MM.1S (cell line): ENCODE measurements at regions not wholly inside any gene's neighbourhood (a gene's known extent, or its start where the extent isn't known, plus 50 kb on each side); places are given as distances from the start of the nearest gene placed in this dataset.

ENCODE experiments used
- DNase-seq: peaks from one replicate; pipeline ENCODE4 v3.0.0-alpha.2; 2015
- H2AFZ ChIP-seq: fragments of 300-600 bp; sonication (generic); 2 replicates; pipeline ENCODE4 v1.6.0; 2016; ENCODE audit warnings: antibody characterized with exemption, low read length
- H3F3A ChIP-seq: fragments of 300-600 bp; sonication (generic); 2 replicates; pipeline ENCODE4 v1.6.1; 2016; ENCODE audit warnings: mild to moderate bottlenecking, antibody characterized with exemption, low read length, moderate library complexity, mixed read lengths; ENCODE audit not compliant: insufficient read depth
- H3K27ac ChIP-seq: fragments of 300-600 bp; sonication (generic); 2 replicates; pipeline ENCODE4 v1.5.1; 2016; ENCODE audit warnings: mild to moderate bottlenecking, low read length
- H3K27me3 ChIP-seq: fragments of 300-600 bp; sonication (generic); replicated peaks from 2 replicates; pipeline ENCODE4 v1.6.0; 2016; ENCODE audit warnings: low read length; ENCODE audit not compliant: insufficient read depth
- H3K36me3 ChIP-seq: fragments of 300-600 bp; sonication (generic); replicated peaks from 2 replicates; pipeline ENCODE4 v1.6.1; 2016; ENCODE audit warnings: mild to moderate bottlenecking, low read length, mixed read lengths; ENCODE audit not compliant: insufficient read depth
- H3K4me1 ChIP-seq: fragments of 300-600 bp; sonication (generic); 2 replicates; pipeline ENCODE4 v1.6.1; 2016; ENCODE audit warnings: low read length, mixed read lengths
- H3K4me2 ChIP-seq: fragments of 300-600 bp; sonication (generic); 2 replicates; pipeline ENCODE4 v1.6.0; 2016; ENCODE audit warnings: low read depth, low read length
- H3K4me3 ChIP-seq: fragments of 300-600 bp; sonication (generic); 2 replicates; pipeline ENCODE4 v1.5.1; 2016; ENCODE audit warnings: low read length, mixed read lengths
- H3K79me2 ChIP-seq: fragments of 300-600 bp; sonication (generic); 2 replicates; pipeline ENCODE4 v1.6.1; 2016; ENCODE audit warnings: mixed run types, low read length, mixed read lengths
- H3K9ac ChIP-seq: fragments of 300-600 bp; sonication (generic); 2 replicates; pipeline ENCODE4 v1.6.1; 2016; ENCODE audit warnings: low read length, mixed read lengths
- H3K9me2 ChIP-seq: fragments of 300-600 bp; sonication (generic); replicated peaks from 2 replicates; pipeline ENCODE4 v1.6.1; 2016; ENCODE audit warnings: mild to moderate bottlenecking, low read length, mixed read lengths; ENCODE audit not compliant: insufficient read depth
- H3K9me3 ChIP-seq: fragments of 300-600 bp; sonication (generic); replicated peaks from 2 replicates; pipeline ENCODE4 v1.6.1; 2016; ENCODE audit warnings: mild to moderate bottlenecking, low read length, mixed read lengths; ENCODE audit not compliant: insufficient read depth
- H4K20me1 ChIP-seq: fragments of 300-600 bp; sonication (generic); 2 replicates; pipeline ENCODE4 v1.6.1; 2016; ENCODE audit warnings: mild to moderate bottlenecking, low read length, moderate library complexity, mixed read lengths; ENCODE audit not compliant: insufficient read depth
- EZH2 ChIP-seq: fragments of 300-600 bp; sonication (generic); optimal IDR thresholded peaks from 2 replicates; pipeline ENCODE3; 2017; ENCODE audit warnings: low read depth, mild to moderate bottlenecking, antibody characterized with exemption, low read length, mixed read lengths
- EZH2phosphoT487 ChIP-seq: fragments of 300-600 bp; sonication (generic); IDR thresholded peaks from 2 replicates; pipeline ENCODE4 v1.6.1; 2018; ENCODE audit warnings: antibody characterized with exemption, low read length
- TF ChIP-seq, protein P1 (sequence below): fragments of 300-600 bp; sonication (generic); IDR thresholded peaks from 2 replicates; pipeline ENCODE4 v1.5.1; 2016; ENCODE audit warnings: antibody characterized with exemption, low read length, mixed read lengths

DNA sequence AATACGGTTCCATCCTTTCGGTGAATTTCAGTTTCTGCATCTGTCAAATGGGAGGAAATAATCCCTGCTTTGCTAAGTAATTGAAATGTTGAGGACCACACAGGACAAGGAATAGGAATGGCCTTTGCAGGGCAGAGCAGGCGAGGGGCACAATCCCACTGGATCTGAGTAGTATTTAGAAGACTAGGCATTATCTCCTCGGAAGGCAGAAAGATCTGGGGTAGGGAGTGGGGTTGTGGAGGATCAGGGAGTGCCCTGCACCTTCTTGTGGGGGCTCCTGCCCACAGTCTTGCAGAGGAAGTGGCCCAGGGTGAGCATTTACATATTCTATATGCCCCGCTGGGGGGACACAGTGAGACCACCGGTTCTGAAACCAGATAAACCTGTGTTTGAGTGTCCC lies 87.1 kb upstream of the SIRPA start:
- Histone ChIP-seq H3K27me3 (peaks cover 3% of the 10 kb centered on the region; the same call in 1 of the 2 replicates), H3K9me2 (no peaks in the 10 kb centered on the region), H3K9ac (no peak overlapping the region), H3K4me3 (no peak overlapping the region), H3K4me2 (no peak overlapping the region), H3K4me1 (peaks cover 8% of the 10 kb centered on the region), H3K36me3 (no peaks in the 10 kb centered on the region), H3K9me3 (no peaks in the 10 kb centered on the region), H3K79me2 (no peaks in the 10 kb centered on the region), H3F3A (no peaks in the 10 kb centered on the region), H2AFZ (no peak overlapping the region), H4K20me1 (no peaks in the 10 kb centered on the region), H3K27ac (no peak overlapping the region)
- no peak for DNase-seq
- TF ChIP-seq, protein P1, sequence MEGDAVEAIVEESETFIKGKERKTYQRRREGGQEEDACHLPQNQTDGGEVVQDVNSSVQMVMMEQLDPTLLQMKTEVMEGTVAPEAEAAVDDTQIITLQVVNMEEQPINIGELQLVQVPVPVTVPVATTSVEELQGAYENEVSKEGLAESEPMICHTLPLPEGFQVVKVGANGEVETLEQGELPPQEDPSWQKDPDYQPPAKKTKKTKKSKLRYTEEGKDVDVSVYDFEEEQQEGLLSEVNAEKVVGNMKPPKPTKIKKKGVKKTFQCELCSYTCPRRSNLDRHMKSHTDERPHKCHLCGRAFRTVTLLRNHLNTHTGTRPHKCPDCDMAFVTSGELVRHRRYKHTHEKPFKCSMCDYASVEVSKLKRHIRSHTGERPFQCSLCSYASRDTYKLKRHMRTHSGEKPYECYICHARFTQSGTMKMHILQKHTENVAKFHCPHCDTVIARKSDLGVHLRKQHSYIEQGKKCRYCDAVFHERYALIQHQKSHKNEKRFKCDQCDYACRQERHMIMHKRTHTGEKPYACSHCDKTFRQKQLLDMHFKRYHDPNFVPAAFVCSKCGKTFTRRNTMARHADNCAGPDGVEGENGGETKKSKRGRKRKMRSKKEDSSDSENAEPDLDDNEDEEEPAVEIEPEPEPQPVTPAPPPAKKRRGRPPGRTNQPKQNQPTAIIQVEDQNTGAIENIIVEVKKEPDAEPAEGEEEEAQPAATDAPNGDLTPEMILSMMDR: no peak
- TF ChIP-seq EZH2phosphoT487: no peak
- TF ChIP-seq EZH2: no peak

GRCh38 chr20:1807394-1807793 lies 87.8 kb upstream of the SIRPA start:
- Histone ChIP-seq H3K36me3 (no peaks in the 10 kb centered on the region), H3K4me3 (no peak overlapping the region), H3K9me3 (no peaks in the 10 kb centered on the region), H4K20me1 (no peaks in the 10 kb centered on the region), H3K9ac (no peak overlapping the region), H3K4me2 (no peak overlapping the region), H2AFZ (no peak overlapping the region), H3K4me1 (peaks cover 8% of the 10 kb centered on the region), H3K27ac (no peak overlapping the region), H3K27me3 (peaks cover 3% of the 10 kb centered on the region; the same call in 1 of the 2 replicates), H3K9me2 (no peaks in the 10 kb centered on the region), H3F3A (no peaks in the 10 kb centered on the region), H3K79me2 (no peaks in the 10 kb centered on the region)
- DNase-seq: no peak
- TF ChIP-seq, protein P1: no peak
- TF ChIP-seq EZH2phosphoT487: no peak

- Histone ChIP-seq H3K79me2 (no peaks in the 10 kb centered on the region), H3F3A (peaks cover 6% of the 10 kb centered on the region; the same call in 1 of the 2 replicates), H2AFZ (no peak overlapping the region), H3K9me2 (no peaks in the 10 kb centered on the region), H3K9ac (no peak overlapping the region), H4K20me1 (no peaks in the 10 kb centered on the region), H3K36me3 (no peaks in the 10 kb centered on the region), H3K27ac (no peak overlapping the region), H3K27me3 (peaks cover 3% of the 10 kb centered on the region; the same call in 1 of the 2 replicates), H3K9me3 (no peaks in the 10 kb centered on the region), H3K4me3 (no peak overlapping the region), H3K4me2 (no peak overlapping the region), H3K4me1 (peaks cover 14% of the 10 kb centered on the region)
- DNase-seq: no peak
- no peak for TF ChIP-seq EZH2
- TF ChIP-seq EZH2phosphoT487: no peak
- TF ChIP-seq, protein P1: no peak
Observed at GRCh38 chr20:1806456-1806855, 88.8 kb upstream of the SIRPA start.
